GM19438 (cell line): ENCODE measurements at regions not wholly inside any gene's neighbourhood (a gene's known extent, or its start where the extent isn't known, plus 50 kb on each side); places are given as distances from the start of the nearest gene placed in this dataset.
"Not testable (repeated sequence)": the region's sequence is repeated elsewhere in the genome, so short reads cannot be mapped to it uniquely, and the experiment has no call there.

Source experiments
- ATAC-seq: cut with Tn5 transposase; IDR thresholded peaks from one replicate; pipeline ENCODE4 v1.9.1; 2021; ENCODE audit warnings: low read depth; ENCODE audit not compliant: unreplicated experiment

DNA sequence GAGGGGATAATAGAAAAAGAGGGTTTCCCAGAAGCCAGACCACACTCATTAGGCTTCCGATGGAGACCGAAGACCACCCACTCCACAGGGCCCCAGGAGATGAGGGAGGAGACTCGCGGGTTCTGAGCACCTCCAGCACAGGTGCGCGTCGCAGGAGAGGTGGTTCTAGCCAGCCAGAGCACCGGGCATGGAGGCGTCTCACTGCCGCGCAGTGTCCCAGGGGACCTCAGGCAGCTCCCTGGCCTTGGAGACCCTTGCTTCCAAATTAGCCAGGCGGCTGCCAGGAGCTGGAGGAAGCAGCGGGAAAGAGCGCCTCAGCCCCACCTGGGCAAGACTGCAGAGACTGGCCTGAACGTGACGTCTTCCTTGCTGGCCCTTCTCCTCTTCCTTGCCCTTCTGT is 115.4 kb upstream of the FBXL7 start:
- ATAC-seq, result no peak

DNA sequence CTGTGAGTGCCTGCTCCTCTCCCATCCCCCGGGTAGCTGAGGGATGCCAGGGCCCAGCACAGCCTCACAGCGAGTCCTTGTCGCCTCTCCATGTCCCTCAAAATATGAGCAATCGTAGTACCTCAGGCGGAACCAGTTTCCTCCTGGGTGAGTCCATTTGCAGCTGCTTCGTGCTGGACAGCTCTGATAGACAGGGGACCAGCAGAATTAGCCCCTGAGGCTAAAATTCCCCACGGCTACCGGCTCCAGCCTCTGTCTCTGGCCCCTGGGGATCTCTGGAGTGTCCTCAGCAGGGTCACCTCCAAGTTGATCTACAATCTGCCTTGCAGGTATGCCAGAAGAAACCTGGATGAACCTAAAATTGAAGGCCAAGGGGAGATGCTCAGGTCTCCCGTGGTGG is 115.8 kb upstream of the FBXL7 start:
- no peak for ATAC-seq

DNA sequence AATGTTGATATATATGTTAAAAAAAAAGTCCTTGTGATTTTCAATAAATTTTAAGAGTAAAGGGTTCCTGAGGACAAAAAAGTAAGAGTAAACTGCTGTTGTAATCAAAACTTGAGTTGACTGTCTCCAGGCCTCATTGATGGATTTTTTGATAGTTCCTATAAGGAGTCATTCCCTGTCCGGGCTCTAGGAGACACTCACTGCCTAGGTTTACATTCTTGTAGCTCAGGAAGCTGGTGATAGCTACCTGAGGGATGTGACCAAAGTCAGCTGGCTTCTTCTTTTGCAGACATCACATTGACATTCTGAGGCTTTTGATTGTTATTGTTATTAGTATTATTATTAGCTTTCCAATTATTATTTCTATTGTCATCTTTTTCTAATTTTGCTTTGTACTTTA is 116.5 kb upstream of the FBXL7 start:
- ATAC-seq, result no peak

DNA sequence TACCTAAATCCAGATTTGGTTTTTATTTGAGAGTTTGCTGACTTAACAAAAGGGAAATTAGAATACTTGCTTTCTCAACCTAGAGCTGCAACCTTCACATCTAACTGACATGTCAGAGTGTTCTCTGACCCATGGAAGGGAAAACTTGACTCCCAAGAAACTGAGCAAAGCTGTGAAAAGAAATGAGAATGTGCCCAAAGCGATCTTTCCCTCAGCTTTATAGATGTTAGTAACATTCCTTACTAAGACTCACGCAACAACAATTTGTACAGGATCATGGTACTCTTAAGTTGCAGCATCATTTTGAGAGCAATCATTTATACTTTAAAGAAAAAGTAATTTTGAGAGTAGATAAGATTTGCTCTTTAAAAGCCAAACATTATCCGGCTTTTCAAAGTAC is 117.0 kb upstream of the FBXL7 start:
- ATAC-seq, result no peak

DNA sequence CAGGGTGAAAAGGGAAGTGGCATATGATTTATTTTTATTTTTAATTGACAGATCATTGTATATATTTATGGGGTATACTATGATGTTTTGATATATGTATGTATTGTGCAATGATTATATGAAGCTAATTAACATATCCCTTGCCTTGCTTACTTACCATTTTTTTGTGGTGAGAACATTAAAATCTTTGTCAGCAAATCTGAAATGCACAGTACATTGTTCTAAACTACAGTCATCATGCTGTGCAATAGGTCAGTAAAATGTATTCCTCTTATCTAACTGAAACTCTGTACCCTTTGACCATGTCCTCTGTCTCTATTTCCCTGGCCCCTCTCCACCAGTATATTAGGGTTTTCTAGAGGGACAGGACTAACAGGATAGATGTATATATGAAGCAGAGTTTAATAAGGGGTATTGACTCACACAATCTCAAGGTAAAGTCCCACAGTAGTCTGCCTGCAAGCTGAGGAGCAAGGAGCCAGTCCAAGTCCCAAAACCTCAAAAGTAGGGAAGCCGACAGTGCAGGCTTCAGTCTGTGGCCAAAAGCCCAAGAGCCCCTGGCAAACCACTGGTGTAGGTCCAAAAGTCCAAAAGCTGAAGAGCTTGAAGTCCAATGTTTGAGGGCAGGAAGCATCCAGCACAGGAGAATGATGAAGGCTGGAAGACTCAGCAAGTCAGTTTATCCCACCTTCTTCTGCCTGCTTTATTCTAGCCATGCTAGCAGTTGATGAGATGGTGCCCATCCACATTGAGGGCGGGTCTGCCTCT is 122.2 kb upstream of the FBXL7 start:
- no peak for ATAC-seq

DNA sequence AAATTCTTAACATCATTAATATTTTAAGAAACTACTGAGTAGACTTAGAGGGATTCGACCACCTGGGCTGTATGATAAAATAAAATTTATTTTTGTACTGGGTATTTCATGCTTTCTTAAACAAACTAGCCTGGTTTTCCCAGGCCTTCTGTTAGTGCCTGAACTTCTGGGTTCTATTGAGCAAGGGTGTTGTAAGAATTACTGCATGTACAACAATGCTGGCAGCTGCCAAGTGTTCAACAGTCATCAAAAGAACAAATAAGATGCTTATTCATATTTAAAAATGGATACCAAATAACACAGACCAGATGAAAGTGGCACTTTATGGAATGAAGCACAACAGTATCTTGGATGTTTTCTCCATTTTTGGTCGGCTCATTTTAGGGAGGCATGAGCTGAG is 123.2 kb upstream of the FBXL7 start:
- no peak for ATAC-seq

DNA sequence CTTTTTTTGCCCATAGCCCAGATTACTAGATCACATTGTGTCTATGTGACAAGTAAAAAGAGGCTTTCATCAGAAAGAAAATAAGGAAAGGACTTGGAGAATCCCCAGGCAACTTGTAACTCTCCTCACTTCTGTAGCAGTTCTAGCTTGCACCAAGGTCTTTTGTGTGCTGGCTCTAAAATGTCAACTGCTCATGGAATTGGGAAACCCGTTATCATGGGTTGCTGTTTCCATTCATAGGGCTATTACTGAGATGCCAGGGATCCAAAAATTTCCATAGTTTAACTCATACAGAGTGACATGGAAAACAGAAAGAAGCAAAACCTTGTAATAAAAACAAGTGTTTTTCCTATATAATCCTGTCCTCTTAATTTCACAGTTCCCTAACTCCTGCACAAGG is 123.9 kb upstream of the FBXL7 start:
- no peak for ATAC-seq

DNA sequence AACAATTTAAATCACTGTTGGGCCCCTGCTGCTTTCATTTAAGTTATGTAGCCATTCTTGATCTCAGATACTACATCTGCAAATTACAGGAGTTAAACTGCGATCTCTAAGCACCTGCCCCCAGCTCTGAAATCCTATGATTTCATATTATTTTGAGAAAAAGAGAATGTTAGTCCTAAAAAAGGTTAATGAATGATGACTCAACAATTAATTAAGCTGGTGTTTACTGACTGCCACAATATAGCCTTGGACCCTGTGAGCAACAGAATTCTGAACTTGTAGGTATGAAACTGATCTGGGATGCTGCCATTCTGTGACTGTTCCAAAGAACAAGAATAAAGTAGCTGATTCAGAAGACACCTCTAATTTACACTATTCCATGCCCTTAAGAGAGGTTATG is 124.4 kb upstream of the FBXL7 start:
- ATAC-seq, result no peak

DNA sequence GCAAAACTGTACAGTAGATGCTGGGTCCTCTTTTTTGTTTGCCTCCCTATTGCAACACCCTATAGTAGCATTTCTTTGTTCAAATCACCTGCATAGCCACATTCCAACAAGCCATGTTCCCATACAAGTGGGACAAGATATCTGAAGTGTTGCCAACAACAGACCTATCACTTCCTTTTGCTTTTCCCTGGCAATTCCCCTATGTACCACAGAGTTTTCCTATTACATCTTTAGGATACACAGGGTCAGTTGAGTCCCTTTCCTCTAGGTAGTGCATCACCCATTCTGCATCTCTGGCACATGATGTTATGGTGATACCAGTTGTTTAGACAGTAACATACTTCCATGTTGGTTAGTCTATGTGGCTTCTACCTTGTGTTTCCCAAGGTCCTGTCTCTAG is 125.1 kb upstream of the FBXL7 start:
- no peak for ATAC-seq

DNA sequence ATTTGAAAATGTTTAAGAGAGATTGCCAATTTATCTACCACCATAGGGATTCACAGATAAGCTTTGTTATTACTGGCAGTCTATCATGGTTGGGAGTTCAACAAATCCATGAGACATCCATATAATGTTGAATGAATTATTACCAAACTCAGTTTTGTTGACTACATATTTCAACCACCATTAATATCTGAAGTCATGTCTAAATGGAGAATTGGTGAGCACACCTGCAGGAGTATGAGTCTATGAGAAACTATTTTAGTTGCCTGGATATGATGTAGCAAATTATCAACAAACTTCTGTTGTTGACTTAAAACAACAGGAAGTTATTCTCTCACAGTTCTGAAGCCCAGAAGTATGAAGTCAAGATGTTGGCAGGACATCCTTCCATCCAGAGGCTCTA is 126.8 kb upstream of the FBXL7 start:
- no peak for ATAC-seq

DNA sequence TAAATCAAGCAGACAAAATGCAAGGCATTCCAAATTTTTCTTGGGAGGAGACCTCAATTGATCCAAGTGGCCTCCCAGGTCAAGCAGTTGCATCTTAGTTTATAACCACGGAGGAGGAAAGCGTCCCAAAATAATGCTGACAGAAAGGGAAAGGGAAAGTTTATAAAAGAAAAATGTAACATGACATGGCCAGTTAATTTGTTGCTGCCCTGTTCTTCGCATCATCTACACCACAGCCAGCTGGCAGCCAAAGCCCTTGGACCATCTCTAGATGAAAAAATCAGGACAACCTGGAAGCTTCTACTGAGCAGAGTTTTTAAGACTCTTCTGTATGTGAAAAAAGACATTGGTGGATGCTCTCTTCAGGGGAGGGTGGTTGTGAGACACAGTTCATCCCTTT is 128.8 kb upstream of the FBXL7 start:
- no peak for ATAC-seq

DNA sequence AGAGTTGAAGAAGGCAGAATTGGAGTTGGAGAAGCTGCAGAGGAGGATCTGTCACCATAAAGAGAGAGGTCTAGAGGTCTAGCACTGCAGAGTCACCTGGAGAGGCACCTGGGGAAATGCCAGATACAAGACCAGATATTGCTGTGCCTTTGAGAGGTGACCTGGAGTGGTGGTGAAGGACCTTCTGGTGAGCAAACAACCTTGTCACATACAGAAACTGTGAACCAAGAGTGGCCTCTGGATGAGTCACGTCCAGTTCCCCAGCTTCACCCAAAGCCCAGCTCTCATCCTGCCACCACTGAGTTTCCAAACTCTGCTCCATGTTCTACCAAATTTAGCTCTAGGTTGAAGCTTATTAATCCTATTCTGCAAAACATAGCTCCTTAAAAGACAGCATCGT is 131.1 kb upstream of the FBXL7 start:
- ATAC-seq, result no peak

DNA sequence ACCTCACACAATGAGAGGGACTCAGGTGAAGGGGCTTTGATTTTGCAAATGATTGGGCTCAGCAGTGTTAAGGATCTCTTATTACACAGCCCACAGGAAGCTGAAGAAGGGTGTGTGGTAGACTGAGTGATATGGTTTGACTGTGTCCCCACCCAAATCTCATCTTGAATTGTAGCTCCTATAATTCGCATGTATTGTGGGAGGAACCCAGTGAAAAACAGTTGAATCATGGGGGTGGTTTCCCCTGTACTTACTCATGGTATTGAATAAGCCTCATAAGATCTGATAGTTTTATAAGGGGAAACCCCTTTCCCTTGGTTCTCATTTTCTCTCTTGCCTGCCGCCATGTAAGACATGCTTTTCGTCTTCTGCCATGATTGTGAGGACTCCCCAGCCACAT is 132.5 kb upstream of the FBXL7 start:
- ATAC-seq, result no peak

DNA sequence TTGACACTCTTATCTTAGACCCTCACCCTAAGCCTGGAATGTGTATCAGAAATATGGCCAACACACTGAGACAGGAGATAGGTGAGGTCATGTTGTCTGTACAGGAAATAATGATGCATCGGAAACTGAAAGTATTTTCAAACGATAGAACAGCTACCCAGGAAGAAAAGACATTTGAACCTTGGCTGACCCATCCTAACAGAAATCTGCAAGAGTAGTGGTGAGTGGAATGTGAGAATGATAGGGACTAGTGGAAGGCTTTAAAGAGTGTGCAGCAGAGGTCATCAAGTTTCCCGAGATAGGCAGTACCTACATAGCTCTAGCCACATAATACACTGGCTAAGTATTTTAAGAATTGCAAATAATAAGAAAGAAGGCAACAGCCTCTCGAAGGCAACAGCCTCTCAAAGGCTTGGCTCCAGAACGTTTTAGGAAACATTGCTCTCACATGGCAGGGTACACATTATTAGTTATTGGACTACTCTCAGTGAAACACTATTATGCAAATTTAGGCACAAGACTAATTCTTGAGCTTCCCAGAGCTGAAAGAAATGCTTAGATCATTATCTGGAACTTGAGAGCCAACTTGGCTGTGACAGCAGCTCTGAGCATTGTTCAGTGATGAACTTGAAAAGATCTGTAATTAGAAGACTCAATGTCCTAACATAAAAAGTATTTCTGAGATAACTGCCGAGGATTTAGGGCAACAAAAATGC is 133.1 kb upstream of the FBXL7 start:
- ATAC-seq, result no peak

DNA sequence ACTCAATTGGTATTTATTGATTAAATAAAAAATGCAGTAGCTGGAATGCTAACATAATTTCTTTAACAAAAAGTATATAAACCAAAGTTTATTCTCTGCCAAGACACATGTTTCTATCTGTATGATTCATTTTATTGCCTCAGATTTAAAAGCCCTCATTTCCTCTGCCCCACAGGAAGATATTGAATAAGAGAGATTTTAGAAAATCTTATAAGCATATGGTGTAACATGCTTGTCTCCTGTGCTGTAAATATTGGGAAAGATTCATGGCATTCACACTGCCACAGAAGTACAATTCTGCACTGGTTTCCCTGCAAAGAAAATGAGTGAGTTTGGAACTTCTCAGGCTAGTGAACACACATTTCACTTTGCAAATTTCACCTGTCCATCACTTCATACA is 134.9 kb upstream of the FBXL7 start:
- ATAC-seq, result no peak

DNA sequence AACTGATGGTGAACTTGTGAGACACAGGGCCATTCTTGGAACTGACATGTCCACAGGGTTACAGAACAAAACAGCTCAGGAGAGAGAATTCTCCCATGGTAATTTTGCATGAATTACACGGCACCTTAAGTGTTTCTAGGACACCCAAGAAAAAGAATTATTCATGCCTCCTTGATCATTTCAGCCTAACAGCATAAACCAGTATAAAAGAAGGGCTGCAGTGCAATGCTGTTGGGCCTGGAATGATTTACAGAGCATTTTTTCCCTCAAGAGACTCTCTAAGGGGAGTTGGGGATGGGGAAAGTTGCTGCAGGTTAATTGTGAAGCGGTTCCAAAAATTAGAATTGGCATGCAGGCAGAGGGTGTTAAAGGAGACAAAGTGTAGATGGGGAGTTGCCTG is 136.4 kb upstream of the FBXL7 start:
- ATAC-seq, result no peak

DNA sequence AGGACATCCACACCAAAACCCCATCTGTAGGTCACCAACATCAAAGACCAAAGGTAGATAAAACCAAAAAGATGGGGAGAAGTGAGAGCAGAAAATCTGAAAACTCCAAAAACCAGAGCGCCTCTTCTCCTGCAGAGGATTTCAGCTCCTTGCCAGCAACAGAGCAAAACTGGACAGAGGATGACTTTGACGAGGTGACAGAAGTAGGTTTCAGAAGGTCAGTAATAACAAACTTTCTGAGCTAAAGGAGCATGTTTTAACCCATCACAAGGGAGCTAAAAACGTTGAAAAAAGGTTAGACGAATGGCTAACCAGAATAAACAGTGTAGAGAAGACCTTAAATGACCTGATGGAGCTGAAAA is 142.9 kb upstream of the FBXL7 start:
- not testable (repeated sequence) for ATAC-seq

DNA sequence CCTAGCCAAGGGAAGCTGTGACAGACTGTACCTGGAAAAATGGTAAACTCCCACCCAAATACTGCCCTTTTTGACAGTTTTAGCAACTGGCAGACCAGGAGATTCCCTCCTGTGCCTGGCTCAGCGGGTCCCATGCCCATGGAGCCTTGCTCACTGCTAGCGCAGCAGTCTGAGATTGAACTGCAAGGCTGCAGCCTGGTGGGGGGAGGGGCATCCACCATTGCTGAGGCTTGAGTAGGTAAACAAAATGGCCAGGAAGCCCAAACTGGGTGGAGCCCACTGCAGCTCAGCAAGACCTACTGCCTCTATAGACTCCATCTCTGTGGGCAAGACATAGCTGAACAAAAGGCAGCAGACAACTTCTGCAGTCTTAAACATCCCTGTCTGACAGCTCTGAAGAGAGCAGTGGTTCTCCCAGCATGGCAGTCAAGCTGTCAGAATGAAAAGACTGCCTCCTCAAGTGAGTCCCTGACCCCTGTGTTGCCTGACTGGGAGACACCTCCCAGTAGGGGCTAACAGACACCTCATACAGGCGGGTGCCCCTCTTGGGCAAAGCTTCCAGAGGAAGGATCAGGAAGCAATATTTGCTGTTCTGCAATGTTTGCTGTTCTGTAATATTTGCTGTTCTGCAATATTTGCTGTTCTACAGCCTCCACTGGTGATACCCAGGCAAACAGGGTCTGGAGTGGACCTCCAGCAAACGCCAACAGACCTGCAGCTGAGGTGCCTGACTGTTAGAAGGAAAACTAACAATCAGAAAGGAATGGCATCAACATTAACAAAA is 143.5 kb upstream of the FBXL7 start:
- ATAC-seq, result not testable (repeated sequence)

DNA sequence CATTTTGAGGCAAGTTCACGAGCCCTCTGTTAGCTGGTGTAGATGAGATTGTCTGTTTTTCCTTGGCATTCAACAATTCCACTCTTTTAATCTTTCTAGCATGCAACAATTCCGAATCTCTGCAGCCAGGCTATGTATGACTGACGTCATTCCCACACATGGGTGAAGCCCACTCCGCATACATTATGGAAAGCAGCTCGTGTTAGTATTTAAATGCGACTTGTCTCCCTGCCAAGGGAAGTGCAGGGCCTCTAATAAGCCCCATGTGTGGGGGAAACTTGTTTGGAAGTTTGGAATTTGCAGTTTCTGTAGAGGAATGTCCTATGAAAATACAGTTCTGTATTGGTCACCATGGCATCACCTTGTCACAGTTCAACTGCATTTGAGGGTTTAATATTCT is 146.0 kb upstream of the FBXL7 start:
- ATAC-seq, result no peak

DNA sequence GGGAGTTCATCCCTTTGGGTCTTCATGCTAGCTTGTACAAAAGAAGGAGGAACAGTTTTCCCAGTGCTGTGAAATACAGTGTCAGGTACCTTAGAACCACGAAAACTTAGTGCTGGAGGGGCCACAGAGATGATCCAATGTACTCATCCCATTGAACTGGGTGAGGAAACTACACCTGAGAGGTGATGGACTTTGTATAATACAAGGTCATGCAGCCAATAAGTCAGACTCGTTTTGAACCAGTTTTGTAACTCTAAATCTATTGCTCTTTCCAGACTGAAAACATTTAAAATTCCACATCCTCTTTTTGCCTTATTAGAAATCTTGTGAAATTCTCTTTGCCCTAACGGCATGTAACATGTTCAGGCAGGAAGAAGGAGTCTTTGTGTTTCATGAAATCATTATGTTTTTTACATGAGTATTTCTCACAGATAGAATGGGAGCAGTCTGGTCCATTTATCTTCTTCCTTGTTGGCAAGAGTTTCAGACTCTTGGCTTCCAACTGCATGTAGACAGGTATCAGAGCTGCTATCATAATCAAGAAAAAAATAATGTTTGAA is 146.8 kb upstream of the FBXL7 start:
- ATAC-seq, result no peak

DNA sequence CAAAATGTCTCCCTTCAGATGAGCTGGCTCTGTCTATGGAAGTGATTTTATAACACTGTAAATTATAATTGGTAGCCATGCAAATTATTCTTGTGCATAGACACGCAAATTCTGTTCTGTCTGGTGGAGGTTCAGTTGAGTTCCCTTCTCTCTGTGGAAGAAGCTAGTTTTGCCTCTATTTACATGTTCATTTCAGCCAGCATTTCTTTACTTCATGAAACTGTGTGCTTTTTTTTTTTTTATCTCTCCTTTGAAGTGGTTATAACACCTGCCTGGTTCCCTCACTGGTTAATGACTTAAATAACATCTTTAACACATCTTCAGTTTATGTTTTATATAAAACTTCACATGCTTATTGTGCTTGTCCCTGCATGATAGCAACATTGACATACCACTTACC is 149.4 kb upstream of the FBXL7 start:
- no peak for ATAC-seq
